Heart left ventricle (tissue), 16 donors: ENCODE measurements at regions not wholly inside any gene's neighbourhood (a gene's known extent, or its start where the extent isn't known, plus 50 kb on each side); places are given as distances from the start of the nearest gene placed in this dataset.

Experiments used
- ATAC-seq, 4 donors: fragments of 200-7000 bp; cut with Tn5 transposase; one replicate each; pipeline ENCODE4 v1.9.1; 2020 to 2022; ENCODE audit warnings: moderate library complexity in 4 of 4, mild to moderate bottlenecking in 3 of 4, moderate number of reproducible peaks in 1 of 4
- DNase-seq, 5 donors: peaks; one replicate each; pipeline ENCODE4 v3.0.0-alpha.2; 2020
- H3K27ac ChIP-seq, 12 donors: fragments of 200-600 bp; sonication (generic) in 4 of 12; one replicate each; pipeline versions ENCODE4 v1.5.0 to v1.8.0; 2016 to 2022; ENCODE audit warnings: mild to moderate bottlenecking in 2 of 12
- H3K27me3 ChIP-seq, 9 donors: fragments of 200-600 bp; sonication (generic) in 2 of 9; one replicate each; pipeline versions ENCODE4 v1.5.1 to v1.8.0; 2016 to 2022; ENCODE audit warnings: mild to moderate bottlenecking in 3 of 9
- H3K36me3 ChIP-seq, 9 donors: fragments of 200-600 bp; sonication (generic) in 2 of 9; one replicate each; pipeline versions ENCODE4 v1.5.0 to v1.8.0; 2018 to 2022; ENCODE audit warnings: mild to moderate bottlenecking in 2 of 9
- H3K4me1 ChIP-seq, 12 donors: fragments of 200-600 bp; sonication (generic) in 4 of 12; one replicate each; pipeline versions ENCODE4 v1.5.0 to v1.8.0; 2016 to 2022; ENCODE audit warnings: mild to moderate bottlenecking in 3 of 12
- H3K4me3 ChIP-seq, 12 donors: fragments of 200-600 bp; sonication (generic) in 4 of 12; one replicate each; pipeline versions ENCODE4 v1.5.0 to v1.8.0; 2017 to 2022; ENCODE audit warnings: mild to moderate bottlenecking in 9 of 12, moderate library complexity in 4 of 12
- H3K9me3 ChIP-seq, 12 donors: fragments of 200-600 bp; sonication (generic) in 4 of 12; one replicate each; pipeline versions ENCODE4 v1.5.0 to v1.8.0; 2016 to 2022; ENCODE audit warnings: mild to moderate bottlenecking in 1 of 12
- POLR2A ChIP-seq, 2 donors: fragments of 450-650 bp; IDR thresholded peaks; one replicate each; pipeline ENCODE4 v1.6.1; 2017; ENCODE audit warnings: antibody characterized with exemption in 2 of 2, mild to moderate bottlenecking in 2 of 2, moderate library complexity in 2 of 2
- WGBS, 4 donors: extraction: QIAGEN DNeasy Blood & Tissue Kit in 2 of 4; methylation state at CpG; one replicate each; pipeline versions ENCODE4 v1.1.5 to v1.1.7; 2013 to 2018; 5-methylcytosine and 5-hydroxymethylcytosine counted together
- intact Hi-C, 10 donors: fragments of 100-400 bp; cut with DNase I; formaldehyde crosslinking; loops; one replicate each; pipeline versions ENCODE4 v1.11.1 to v1.14.2; 2022
- TF ChIP-seq, protein P1 (sequence below), 12 donors: fragments of 200-600 bp; sonication (generic) in 4 of 12; IDR thresholded peaks; one replicate each; pipeline versions ENCODE4 v1.5.0 to v1.8.0; 2018 to 2022; ENCODE audit warnings: antibody characterized with exemption in 12 of 12, mild to moderate bottlenecking in 5 of 12
- donor health status: ischemic (EF 13 %, LVEDD 7.1; RV severe dilation, severe dysfunction).
- donor health status: healthy with polysubstance abuse.
- donor health status: DM: no; HTN: yes; CAD: no.
- donor health status: DM: no; HTN: no; CAD: no.
- donor health status: ischemic (EF 25% LVEDD 6.9; RV normal size, moderate dysfunction).
- donor health status: ischemic (EF 25% LVEDD 5.7; RV mildly dilated, moderate dysfunction).
- donor health status: healthy.
- donor health status: DM: yes; HTN: yes; CAD: no.
- donor health status: ischemic (EF 35%, LVEDD 5.7; RV mildly dilated, moderate dysfunction).
- donor health status: nonischemic (EF 11% LVEDD 7.7; RV severe dilation, severe dysfunction).
- donor health status: DM: yes; HTN: yes; CAD: no.
- donor health status: PGD.
- donor health status: ischemic (EF 29% LVEDD 5.4; RV normal size, mild dysfunction).
- donor health status: nonischemic (EF 23%, LVEDD 6.1; RV moderate dilation, normal function).

DNA sequence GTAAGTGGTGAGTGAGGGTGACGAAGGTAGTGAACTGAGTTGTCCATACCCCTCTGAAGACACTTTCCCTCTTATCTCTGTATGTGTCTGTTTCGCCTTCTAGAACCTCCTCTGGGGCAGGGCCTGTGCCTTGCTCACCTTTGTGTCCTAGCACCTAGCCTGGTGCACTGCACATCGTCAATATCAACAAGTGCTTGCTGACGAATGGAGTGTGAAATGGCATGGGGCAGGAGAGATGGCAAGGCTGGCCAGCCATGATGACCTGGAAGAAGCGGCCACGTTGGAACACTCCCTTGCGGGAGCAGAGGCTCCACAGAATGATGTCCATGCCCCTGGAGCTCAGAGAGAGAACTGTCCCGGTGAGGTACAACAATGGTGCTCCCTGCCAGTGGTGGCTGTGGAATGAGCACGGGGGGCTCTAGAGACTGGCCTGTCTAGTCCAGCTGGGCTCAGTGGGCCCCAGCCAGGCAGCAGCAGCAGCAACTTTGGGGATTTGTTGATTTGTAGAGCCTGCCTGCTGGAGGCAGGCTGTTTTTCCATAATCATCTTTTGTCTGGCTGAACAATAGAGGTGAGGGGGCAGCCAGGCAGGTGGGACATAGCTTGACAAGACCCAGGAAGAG lies 112.2 kb upstream of the PJA1 start:
- Histone ChIP-seq H3K4me1 (peaks cover 0 to 20% (median 0%) of the 10 kb centered on the region in 12 donors), H3K27me3 (peaks cover 0 to 39% (median 0%) of the 10 kb centered on the region in 9 donors), H3K27ac (no peak overlapping the region), H3K9me3 (no peaks in the 10 kb centered on the region), H3K4me3 (no peak overlapping the region), H3K36me3 (no peaks in the 10 kb centered on the region)
- intact Hi-C loops, result no loop called here
- 73 to 77% (median 76%) methylated on average over 9 of the region's 9 CpGs for WGBS, 4 donors
- ATAC-seq (no peak), DNase-seq (no peak)
- no peak for TF ChIP-seq POLR2A (IDR thresholded peaks at IDR 0.05)
- TF ChIP-seq, protein P1, sequence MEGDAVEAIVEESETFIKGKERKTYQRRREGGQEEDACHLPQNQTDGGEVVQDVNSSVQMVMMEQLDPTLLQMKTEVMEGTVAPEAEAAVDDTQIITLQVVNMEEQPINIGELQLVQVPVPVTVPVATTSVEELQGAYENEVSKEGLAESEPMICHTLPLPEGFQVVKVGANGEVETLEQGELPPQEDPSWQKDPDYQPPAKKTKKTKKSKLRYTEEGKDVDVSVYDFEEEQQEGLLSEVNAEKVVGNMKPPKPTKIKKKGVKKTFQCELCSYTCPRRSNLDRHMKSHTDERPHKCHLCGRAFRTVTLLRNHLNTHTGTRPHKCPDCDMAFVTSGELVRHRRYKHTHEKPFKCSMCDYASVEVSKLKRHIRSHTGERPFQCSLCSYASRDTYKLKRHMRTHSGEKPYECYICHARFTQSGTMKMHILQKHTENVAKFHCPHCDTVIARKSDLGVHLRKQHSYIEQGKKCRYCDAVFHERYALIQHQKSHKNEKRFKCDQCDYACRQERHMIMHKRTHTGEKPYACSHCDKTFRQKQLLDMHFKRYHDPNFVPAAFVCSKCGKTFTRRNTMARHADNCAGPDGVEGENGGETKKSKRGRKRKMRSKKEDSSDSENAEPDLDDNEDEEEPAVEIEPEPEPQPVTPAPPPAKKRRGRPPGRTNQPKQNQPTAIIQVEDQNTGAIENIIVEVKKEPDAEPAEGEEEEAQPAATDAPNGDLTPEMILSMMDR (IDR thresholded peaks at IDR 0.05), result no peak

DNA sequence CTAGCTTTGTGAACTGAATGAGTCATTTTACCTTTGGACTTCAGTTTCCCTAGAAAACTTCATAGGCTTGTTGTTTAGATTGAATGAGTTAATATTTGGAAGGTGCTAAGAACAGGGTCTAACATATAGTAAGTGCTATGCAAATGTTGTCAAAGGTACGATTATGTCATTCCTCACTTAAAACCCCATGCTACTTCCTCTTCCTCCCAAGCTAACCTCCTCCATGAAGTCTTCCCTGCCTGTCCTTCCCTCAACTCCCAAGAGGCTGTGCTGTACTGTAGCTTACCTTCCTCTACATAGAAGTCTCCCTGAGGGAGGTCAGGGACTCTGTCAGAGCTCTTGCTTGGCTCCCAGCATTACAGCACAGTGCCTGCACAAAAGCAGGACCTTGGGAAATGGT lies 103.4 kb upstream of the PJA1 start:
- peaks cover 0 to 27% (median 0%) of the 10 kb centered on the region in 9 donors for H3K27me3 ChIP-seq
- no peak overlapping the region for H3K27ac ChIP-seq
- no peaks in the 10 kb centered on the region for H3K9me3 ChIP-seq
- DNase-seq, result no peak
- no peak for ATAC-seq
- no peak overlapping the region for H3K4me3 ChIP-seq
- intact Hi-C loops, result no loop called here
- WGBS, 4 donors, result 52 to 84% (median 65%) methylated on average over 1 of the region's 1 CpG
- H3K36me3 ChIP-seq, result no peaks in the 10 kb centered on the region
- TF ChIP-seq, protein P1 (IDR thresholded peaks at IDR 0.05), result no peak
- TF ChIP-seq POLR2A (IDR thresholded peaks at IDR 0.05), result no peak
- no peaks in the 10 kb centered on the region for H3K4me1 ChIP-seq

DNA sequence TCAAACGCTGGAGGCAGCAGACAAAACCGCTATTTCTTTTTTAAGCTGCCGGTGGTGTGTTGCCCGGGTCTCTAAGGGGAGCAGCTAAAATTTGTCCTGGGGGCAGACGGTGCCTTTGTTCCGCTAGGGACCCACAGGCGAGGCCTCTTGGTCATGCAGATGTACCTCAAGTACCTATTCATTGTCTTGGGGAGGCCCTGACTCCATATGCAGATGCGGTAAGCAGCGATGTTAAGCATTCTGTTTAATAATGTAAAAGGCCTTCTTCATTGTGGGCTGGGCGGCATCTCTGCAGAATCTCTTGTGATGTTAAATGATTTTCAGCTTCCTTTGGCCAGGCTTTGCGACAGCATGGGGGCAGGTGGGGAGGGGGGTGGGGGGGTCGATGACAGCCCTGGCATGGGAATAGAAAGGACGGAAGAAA lies 98.9 kb upstream of the PJA1 start:
- Histone ChIP-seq H3K4me3 (no peak overlapping the region), H3K27ac (no peak overlapping the region), H3K4me1 (no peaks in the 10 kb centered on the region), H3K36me3 (no peaks in the 10 kb centered on the region), H3K9me3 (no peaks in the 10 kb centered on the region), H3K27me3 (peaks cover 0 to 37% (median 0%) of the 10 kb centered on the region in 9 donors)
- 49 to 59% (median 55%) methylated on average over 13 of the region's 13 CpGs for WGBS, 4 donors
- TF ChIP-seq, protein P1 (IDR thresholded peaks at IDR 0.05), result no peak
- no peak for TF ChIP-seq POLR2A (IDR thresholded peaks at IDR 0.05)
- ATAC-seq (no peak), DNase-seq (no peak)
- intact Hi-C loops, result no loop called here

DNA sequence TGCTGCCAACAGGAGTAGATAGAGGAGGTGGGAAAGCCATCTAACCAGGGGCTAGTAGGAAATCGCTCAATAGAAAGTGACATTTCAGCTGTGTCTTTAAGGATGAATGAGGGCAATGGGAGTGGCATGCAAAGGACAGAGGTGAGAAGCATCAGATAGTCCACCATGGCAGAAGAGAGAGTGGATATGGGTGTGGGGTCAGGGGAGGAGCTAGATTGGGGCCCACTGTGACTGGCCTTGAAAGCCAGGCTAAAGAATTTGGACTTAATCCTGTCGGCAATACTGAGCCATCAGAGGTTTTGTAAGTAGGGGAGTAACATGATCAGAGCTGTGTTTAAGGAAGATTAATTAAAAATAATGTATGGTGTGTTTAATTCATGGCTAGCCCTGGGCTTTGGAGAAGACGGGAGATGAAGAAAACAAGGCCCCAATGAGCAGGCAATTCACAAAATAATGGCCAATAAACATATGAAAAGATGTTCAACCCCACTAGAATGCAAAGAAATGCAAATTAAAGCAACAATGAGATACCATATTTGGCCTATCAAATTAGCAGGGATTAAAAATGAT lies 98.1 kb upstream of the PJA1 start:
- no peak for ATAC-seq
- H3K9me3 ChIP-seq, result no peaks in the 10 kb centered on the region
- H3K36me3 ChIP-seq, result no peaks in the 10 kb centered on the region
- WGBS, 4 donors, result 70 to 76% (median 74%) methylated on average over 3 of the region's 3 CpGs
- intact Hi-C loops, result no loop called here
- no peak for DNase-seq
- no peak overlapping the region for H3K4me3 ChIP-seq
- TF ChIP-seq POLR2A (IDR thresholded peaks at IDR 0.05), result no peak
- TF ChIP-seq, protein P1 (IDR thresholded peaks at IDR 0.05), result no peak
- no peaks in the 10 kb centered on the region for H3K4me1 ChIP-seq
- peaks cover 0 to 37% (median 0%) of the 10 kb centered on the region in 9 donors for H3K27me3 ChIP-seq
- H3K27ac ChIP-seq, result no peak overlapping the region
